ENCODE measurements at regions not wholly inside any gene's neighbourhood (a gene's known extent, or its start where the extent isn't known, plus 50 kb on each side); places are given as distances from the start of the nearest gene placed in this dataset.

DNA sequence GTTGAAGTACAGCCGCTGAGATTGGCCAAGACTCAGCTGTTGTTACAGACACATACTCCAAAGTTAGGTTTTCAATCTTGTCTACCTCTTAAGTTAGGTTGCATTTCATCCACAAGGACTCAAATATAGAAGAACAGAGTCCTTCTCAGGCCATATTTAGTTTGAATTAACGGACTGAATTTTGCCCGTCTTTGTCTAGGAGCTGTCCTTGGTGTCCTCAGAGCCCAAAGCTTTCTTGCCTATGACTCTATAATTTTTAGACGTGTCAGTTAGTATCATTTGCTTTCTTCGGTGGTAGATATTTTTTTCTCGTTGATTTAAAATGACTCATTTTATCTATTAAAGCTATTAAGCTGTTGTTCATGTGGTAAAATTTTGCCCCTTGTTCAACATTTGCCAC lies 403.2 kb downstream of the HS3ST3B1 start:
- Mint-ChIP-seq H3K4me3 (no peak overlapping the region), H3K27ac (no peak overlapping the region), H3K27me3 (ENCODE audit: low read depth) (peaks cover 27% of the 10 kb centered on the region), H3K9me3 (peaks cover 6% of the 10 kb centered on the region; the same call in 1 of the 2 replicates), H3K36me3 (no peaks in the 10 kb centered on the region), H3K4me1 (peaks cover 16% of the 10 kb centered on the region)
- ATAC-seq = no peak
- ChIA-PET POLR2A (no interaction called here), CTCF (no interaction called here)
- TF ChIP-seq NR3C1 (CRISPR knock-in tag; conservative IDR thresholded peaks at IDR 0.05; ENCODE audit: low read depth) (no peak), GABPB1 (CRISPR knock-in tag; IDR thresholded peaks at IDR 0.05) (no peak), ZNF396 (CRISPR knock-in tag; IDR thresholded peaks at IDR 0.05; ENCODE audit: borderline replicate concordance) (no peak)
- DNase-seq (ENCODE audit: low spot score) = no peak

DNA sequence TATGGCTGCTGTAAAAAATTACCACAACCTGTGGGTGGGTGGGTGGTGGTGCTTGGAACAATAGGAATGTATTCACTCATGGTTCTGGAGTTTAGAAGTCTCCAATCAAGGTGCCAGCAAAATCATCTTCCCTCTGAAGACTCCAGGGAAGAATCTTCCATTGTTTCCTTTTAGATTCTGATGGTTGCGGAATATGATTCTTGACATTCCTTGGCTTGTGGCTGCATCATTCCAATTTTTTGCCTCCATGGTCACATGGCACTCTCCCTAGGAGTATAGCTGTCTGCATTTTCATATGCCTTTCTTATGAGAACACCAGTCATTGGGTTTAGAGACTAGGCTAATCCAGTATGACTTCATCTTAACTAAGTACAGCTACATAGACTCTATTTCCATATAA lies 401.0 kb downstream of the HS3ST3B1 start:
- Mint-ChIP-seq H3K27me3 (ENCODE audit: low read depth) (peaks cover 40% of the 10 kb centered on the region), H3K4me1 (peaks cover 19% of the 10 kb centered on the region), H3K9me3 (peaks cover 6% of the 10 kb centered on the region; the same call in 1 of the 2 replicates), H3K36me3 (no peaks in the 10 kb centered on the region), H3K27ac (no peak overlapping the region), H3K4me3 (no peak overlapping the region)
- DNase-seq (ENCODE audit: low spot score) (no peak), ATAC-seq (no peak)
- TF ChIP-seq ZNF416 (CRISPR knock-in tag; IDR thresholded peaks at IDR 0.05) (no peak), NR3C1 (CRISPR knock-in tag; conservative IDR thresholded peaks at IDR 0.05; ENCODE audit: low read depth) (no peak), KAT7 (CRISPR knock-in tag; IDR thresholded peaks at IDR 0.05; ENCODE audit: borderline replicate concordance) (no peak), IRF2 (CRISPR knock-in tag; IDR thresholded peaks at IDR 0.05; ENCODE audit: borderline replicate concordance, low read depth) (no peak), ZNF138 (CRISPR knock-in tag; conservative IDR thresholded peaks at IDR 0.05) (no peak), ETV6 (CRISPR knock-in tag; IDR thresholded peaks at IDR 0.05) (no peak), CREM (CRISPR knock-in tag; IDR thresholded peaks at IDR 0.05) (no peak), GTF2I (CRISPR knock-in tag; conservative IDR thresholded peaks at IDR 0.05) (no peak)
- TF ChIP-seq, protein P1, sequence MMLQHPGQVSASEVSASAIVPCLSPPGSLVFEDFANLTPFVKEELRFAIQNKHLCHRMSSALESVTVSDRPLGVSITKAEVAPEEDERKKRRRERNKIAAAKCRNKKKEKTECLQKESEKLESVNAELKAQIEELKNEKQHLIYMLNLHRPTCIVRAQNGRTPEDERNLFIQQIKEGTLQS (CRISPR knock-in tag; conservative IDR thresholded peaks at IDR 0.05) = no peak
- TF ChIP-seq, protein P2, sequence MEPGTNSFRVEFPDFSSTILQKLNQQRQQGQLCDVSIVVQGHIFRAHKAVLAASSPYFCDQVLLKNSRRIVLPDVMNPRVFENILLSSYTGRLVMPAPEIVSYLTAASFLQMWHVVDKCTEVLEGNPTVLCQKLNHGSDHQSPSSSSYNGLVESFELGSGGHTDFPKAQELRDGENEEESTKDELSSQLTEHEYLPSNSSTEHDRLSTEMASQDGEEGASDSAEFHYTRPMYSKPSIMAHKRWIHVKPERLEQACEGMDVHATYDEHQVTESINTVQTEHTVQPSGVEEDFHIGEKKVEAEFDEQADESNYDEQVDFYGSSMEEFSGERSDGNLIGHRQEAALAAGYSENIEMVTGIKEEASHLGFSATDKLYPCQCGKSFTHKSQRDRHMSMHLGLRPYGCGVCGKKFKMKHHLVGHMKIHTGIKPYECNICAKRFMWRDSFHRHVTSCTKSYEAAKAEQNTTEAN (CRISPR knock-in tag; IDR thresholded peaks at IDR 0.05) = no peak
- TF ChIP-seq, protein P3, sequence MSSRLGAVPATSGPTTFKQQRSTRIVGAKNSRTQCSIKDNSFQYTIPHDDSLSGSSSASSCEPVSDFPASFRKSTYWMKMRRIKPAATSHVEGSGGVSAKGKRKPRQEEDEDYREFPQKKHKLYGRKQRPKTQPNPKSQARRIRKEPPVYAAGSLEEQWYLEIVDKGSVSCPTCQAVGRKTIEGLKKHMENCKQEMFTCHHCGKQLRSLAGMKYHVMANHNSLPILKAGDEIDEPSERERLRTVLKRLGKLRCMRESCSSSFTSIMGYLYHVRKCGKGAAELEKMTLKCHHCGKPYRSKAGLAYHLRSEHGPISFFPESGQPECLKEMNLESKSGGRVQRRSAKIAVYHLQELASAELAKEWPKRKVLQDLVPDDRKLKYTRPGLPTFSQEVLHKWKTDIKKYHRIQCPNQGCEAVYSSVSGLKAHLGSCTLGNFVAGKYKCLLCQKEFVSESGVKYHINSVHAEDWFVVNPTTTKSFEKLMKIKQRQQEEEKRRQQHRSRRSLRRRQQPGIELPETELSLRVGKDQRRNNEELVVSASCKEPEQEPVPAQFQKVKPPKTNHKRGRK (CRISPR knock-in tag; IDR thresholded peaks at IDR 0.05; ENCODE audit: borderline replicate concordance) = no peak
- TF ChIP-seq, protein P4, sequence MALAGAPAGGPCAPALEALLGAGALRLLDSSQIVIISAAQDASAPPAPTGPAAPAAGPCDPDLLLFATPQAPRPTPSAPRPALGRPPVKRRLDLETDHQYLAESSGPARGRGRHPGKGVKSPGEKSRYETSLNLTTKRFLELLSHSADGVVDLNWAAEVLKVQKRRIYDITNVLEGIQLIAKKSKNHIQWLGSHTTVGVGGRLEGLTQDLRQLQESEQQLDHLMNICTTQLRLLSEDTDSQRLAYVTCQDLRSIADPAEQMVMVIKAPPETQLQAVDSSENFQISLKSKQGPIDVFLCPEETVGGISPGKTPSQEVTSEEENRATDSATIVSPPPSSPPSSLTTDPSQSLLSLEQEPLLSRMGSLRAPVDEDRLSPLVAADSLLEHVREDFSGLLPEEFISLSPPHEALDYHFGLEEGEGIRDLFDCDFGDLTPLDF (CRISPR knock-in tag; IDR thresholded peaks at IDR 0.05) = no peak
- TF ChIP-seq, protein P5, sequence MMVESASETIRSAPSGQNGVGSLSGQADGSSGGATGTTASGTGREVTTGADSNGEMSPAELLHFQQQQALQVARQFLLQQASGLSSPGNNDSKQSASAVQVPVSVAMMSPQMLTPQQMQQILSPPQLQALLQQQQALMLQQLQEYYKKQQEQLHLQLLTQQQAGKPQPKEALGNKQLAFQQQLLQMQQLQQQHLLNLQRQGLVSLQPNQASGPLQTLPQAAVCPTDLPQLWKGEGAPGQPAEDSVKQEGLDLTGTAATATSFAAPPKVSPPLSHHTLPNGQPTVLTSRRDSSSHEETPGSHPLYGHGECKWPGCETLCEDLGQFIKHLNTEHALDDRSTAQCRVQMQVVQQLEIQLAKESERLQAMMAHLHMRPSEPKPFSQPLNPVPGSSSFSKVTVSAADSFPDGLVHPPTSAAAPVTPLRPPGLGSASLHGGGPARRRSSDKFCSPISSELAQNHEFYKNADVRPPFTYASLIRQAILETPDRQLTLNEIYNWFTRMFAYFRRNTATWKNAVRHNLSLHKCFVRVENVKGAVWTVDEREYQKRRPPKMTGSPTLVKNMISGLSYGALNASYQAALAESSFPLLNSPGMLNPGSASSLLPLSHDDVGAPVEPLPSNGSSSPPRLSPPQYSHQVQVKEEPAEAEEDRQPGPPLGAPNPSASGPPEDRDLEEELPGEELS (CRISPR knock-in tag; IDR thresholded peaks at IDR 0.05) = no peak
- TF ChIP-seq, protein P6, sequence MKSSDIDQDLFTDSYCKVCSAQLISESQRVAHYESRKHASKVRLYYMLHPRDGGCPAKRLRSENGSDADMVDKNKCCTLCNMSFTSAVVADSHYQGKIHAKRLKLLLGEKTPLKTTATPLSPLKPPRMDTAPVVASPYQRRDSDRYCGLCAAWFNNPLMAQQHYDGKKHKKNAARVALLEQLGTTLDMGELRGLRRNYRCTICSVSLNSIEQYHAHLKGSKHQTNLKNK (CRISPR knock-in tag; IDR thresholded peaks at IDR 0.05) = no peak
- ChIA-PET POLR2A (no interaction called here), CTCF (interaction anchor here (0.8 kb wide), 1 partner anchor 14 kb away, joined by 3 read pairs; no protein-coding TSS in a partner anchor)

Data from WTC11 (cell line).